GM19240 (cell line): ENCODE measurements at regions not wholly inside any gene's neighbourhood (a gene's known extent, or its start where the extent isn't known, plus 50 kb on each side); places are given as distances from the start of the nearest gene placed in this dataset.

Source experiments
- DNase-seq: peaks from one replicate; pipeline ENCODE4 v3.0.0; 2011; ENCODE audit warnings: low spot score; ENCODE audit not compliant: insufficient read length

GRCh38 chr2:120936476-120937334 lies 201.0 kb downstream of the GLI2 start:
- no peak for DNase-seq

- DNase-seq, result no peak
Observed at GRCh38 chr2:120937686-120938044, 202.0 kb downstream of the GLI2 start.

- DNase-seq, result no peak
Observed at GRCh38 chr2:120938045-120938771, 202.5 kb downstream of the GLI2 start.

- DNase-seq, result no peak
Observed at GRCh38 chr2:120939595-120940318, 204.1 kb downstream of the GLI2 start.

GRCh38 chr2:120940319-120940696 lies 204.6 kb downstream of the GLI2 start:
- DNase-seq, result no peak

GRCh38 chr2:120940726-120941256 lies 205.1 kb downstream of the GLI2 start:
- no peak for DNase-seq

GRCh38 chr2:120941571-120942120 lies 206.0 kb downstream of the GLI2 start:
- DNase-seq, result no peak

- DNase-seq, result no peak
Observed at GRCh38 chr2:120942658-120943057, 207.0 kb downstream of the GLI2 start.

- no peak for DNase-seq
Observed at GRCh38 chr2:120943403-120944034, 207.9 kb downstream of the GLI2 start.

- no peak for DNase-seq
Observed at GRCh38 chr2:120944575-120944974, 208.9 kb downstream of the GLI2 start.

GRCh38 chr2:120945091-120945490 lies 209.4 kb downstream of the GLI2 start:
- DNase-seq, result no peak

- DNase-seq, result no peak
Observed at GRCh38 chr2:120945832-120946499, 210.3 kb downstream of the GLI2 start.

- DNase-seq, result no peak
Observed at GRCh38 chr2:120947327-120947726, 211.7 kb downstream of the GLI2 start.

GRCh38 chr2:120947982-120948661 lies 212.5 kb downstream of the GLI2 start:
- DNase-seq, result no peak

- DNase-seq, result no peak
Observed at GRCh38 chr2:120948662-120949011, 213.0 kb downstream of the GLI2 start.

GRCh38 chr2:120949027-120949956 lies 213.6 kb downstream of the GLI2 start:
- no peak for DNase-seq

- no peak for DNase-seq
Observed at GRCh38 chr2:120949957-120950590, 214.4 kb downstream of the GLI2 start.

- no peak for DNase-seq
Observed at GRCh38 chr2:120951693-120952092, 216.0 kb downstream of the GLI2 start.
